IMR-90 (cell line): ENCODE measurements at regions not wholly inside any gene's neighbourhood (a gene's known extent, or its start where the extent isn't known, plus 50 kb on each side); places are given as distances from the start of the nearest gene placed in this dataset.

Source experiments
- CEBPB ChIP-seq: IDR thresholded peaks from 2 replicates; pipeline ENCODE4 v1.6.1; 2012; ENCODE audit warnings: low read depth, low read length, improper control_type of control experiment
- MAFK ChIP-seq: IDR thresholded peaks from 2 replicates; pipeline ENCODE4 v1.6.1; 2012; ENCODE audit warnings: low read depth, low read length, improper control_type of control experiment
- MAZ ChIP-seq: IDR thresholded peaks from 2 replicates; pipeline ENCODE4 v1.6.1; 2012; ENCODE audit warnings: low read depth, mild to moderate bottlenecking, low read length, improper control_type of control experiment, moderate library complexity, borderline replicate concordance

GRCh38 chr16:88329726-88330700, 52.7 kb upstream of the ZNF469 start (continued):
- no peak for TF ChIP-seq MAZ
- TF ChIP-seq MAFK = no peak
- TF ChIP-seq CEBPB = no peak
